BJ (cell line): ENCODE measurements at regions not wholly inside any gene's neighbourhood (a gene's known extent, or its start where the extent isn't known, plus 50 kb on each side); places are given as distances from the start of the nearest gene placed in this dataset. TPM values are rescaled to one million over a fixed set of nuclear protein-coding genes. Genes with fewer than 3 reads are reported as not detected.

Experiments used
- CTCF ChIA-PET: fragments of 350-600 bp; formaldehyde crosslinking; extraction: SDS; loops from one replicate; lab custom pipeline; 2021; ENCODE audit warnings: antibody characterized with exemption, inconsistent platforms; lab: Yijun Ruan, JAX
- POLR2A ChIA-PET: fragments of 300-600 bp; sonication (Branson Sonifier 250); formaldehyde crosslinking; extraction: SDS; loops from one replicate; lab custom pipeline; 2021; ENCODE audit warnings: antibody characterized with exemption; lab: Charles Lee
- DNase-seq: peaks from one replicate; pipeline ENCODE4 v3.0.0-alpha.2; 2011; ENCODE audit warnings: low read depth
- H3K27me3 ChIP-seq: 2 replicates; pipeline ENCODE4 v1.6.0; 2011; ENCODE audit warnings: low read length; ENCODE audit not compliant: control insufficient read depth, insufficient read depth
- H3K36me3 ChIP-seq: 2 replicates; pipeline ENCODE4 v1.5.1; 2011; ENCODE audit warnings: low read length; ENCODE audit not compliant: control insufficient read depth, insufficient read depth
- H3K4me3 ChIP-seq: 2 replicates; pipeline ENCODE4 v1.5.1; 2011; ENCODE audit warnings: low read depth, mild to moderate bottlenecking, control low read depth, low read length
- CTCF ChIP-seq: IDR thresholded peaks from 2 replicates; pipeline ENCODE4 v1.5.1; 2011; ENCODE audit warnings: low read depth, mild to moderate bottlenecking, control low read depth, inconsistent platforms, low read length, moderate library complexity; ENCODE audit not compliant: insufficient read depth
- small RNA-seq: library from RNA; depleted of rRNA; stranded (forward); fragments of <200 nt; gene quantifications from one replicate; pipeline ENCODE3, GENCODE V24; 2012; ENCODE audit warnings: low replicate concordance, low read depth; ENCODE audit not compliant: insufficient read length

- Histone ChIP-seq H3K4me3 (no peak overlapping the region), H3K36me3 (no peaks in the 10 kb centered on the region), H3K27me3 (no peaks in the 10 kb centered on the region)
- ChIA-PET POLR2A (no interaction called here), CTCF (interaction anchor here (0.6 to 0.8 kb wide), 2 partner anchors 12 to 20 kb away, joined by 3 to 4 read pairs; no protein-coding TSS in a partner anchor)
- no peak for DNase-seq
- TF ChIP-seq CTCF, result no peak
These were observed 62.4 kb upstream of the RXFP1 start for GRCh38 chr4:158459085-158459820.

- TF ChIP-seq CTCF, result no peak
- CTCF ChIA-PET, result no interaction called here
- H3K27me3 ChIP-seq, result no peaks in the 10 kb centered on the region
- POLR2A ChIA-PET, result no interaction called here
- H3K36me3 ChIP-seq, result no peaks in the 10 kb centered on the region
- DNase-seq, result peak; percentile 26
- no peak overlapping the region for H3K4me3 ChIP-seq
These were observed 60.3 kb upstream of the RXFP1 start for GRCh38 chr4:158461336-158461735.

- no peak for DNase-seq
- POLR2A ChIA-PET, result no interaction called here
- Histone ChIP-seq H3K27me3 (no peaks in the 10 kb centered on the region), H3K36me3 (no peaks in the 10 kb centered on the region), H3K4me3 (no peak overlapping the region)
- TF ChIP-seq CTCF, result no peak
- CTCF ChIA-PET, result no interaction called here
These were observed 59.1 kb upstream of the RXFP1 start for GRCh38 chr4:158462611-158463010.

Small RNA genes lying in the stretch of these regions (small RNA-seq; reads per million reads assigned to genes)
- gene RNU4-79P, result not detected
